ENCODE measurements at regions not wholly inside any gene's neighbourhood (a gene's known extent, or its start where the extent isn't known, plus 50 kb on each side); places are given as distances from the start of the nearest gene placed in this dataset.

GRCh38 chr2:18754286-18754685, 164.9 kb upstream of the NT5C1B start:
- Histone ChIP-seq H3K4me3 (replicated peaks in 1 of 3; ENCODE audit: insufficient read depth in 1 of 3, low read depth in 2 of 3, low read length in 3 of 3) (no peak overlapping the region), H3K79me2 (ENCODE audit: insufficient read depth, low read length) (no peaks in the 10 kb centered on the region), H3K9me3 (ENCODE audit: low read length) (no peaks in the 10 kb centered on the region), H4K20me1 (ENCODE audit: insufficient read depth, low read length) (0 out of 2 replicates have a peak, but pooled peaks cover 3% of the 10 kb centered on the region), H3K27me3 (ENCODE audit: control insufficient read depth in 1 of 2, insufficient read depth in 2 of 2, low read length in 2 of 2) (no peaks in the 10 kb centered on the region), H3K27ac (ENCODE audit: extremely low read length, insufficient read depth, low read length) (no peak overlapping the region), H3K36me3 (replicated peaks in 1 of 2; ENCODE audit: control insufficient read depth in 1 of 2, insufficient read depth in 2 of 2, low read length in 2 of 2) (no peaks in the 10 kb centered on the region), H3K4me2 (ENCODE audit: low read depth, low read length) (no peak overlapping the region), H3K4me1 (ENCODE audit: insufficient read depth, low read length) (peaks cover 21% of the 10 kb centered on the region), H3K9ac (ENCODE audit: insufficient read depth, low read depth, low read length) (no peak overlapping the region), H2AFZ (ENCODE audit: low read length) (no peak overlapping the region)
- intact Hi-C loops (cut with micrococcal nuclease; ENCODE audit: unreplicated experiment) (loop anchor here (5.0 to 10.0 kb wide), 2 partner anchors 391 to 993 kb away; no protein-coding TSS in a partner anchor), in situ Hi-C loops (cut with HindIII; ENCODE audit: extremely low pct_ligation_motif_present, low pct_unique_long_range_greater_than_20kb) (loop anchor here (10.0 kb wide), 1 partner anchor 1111 kb away; no protein-coding TSS in a partner anchor)
- ATAC-seq (no peak), DNase-seq (ENCODE audit: low spot score) (peak; percentile 20), FAIRE-seq (no peak)
- no TSS peak for BruUV-seq (replicated peaks)
- TF ChIP-seq TCF12 (IDR thresholded peaks at IDR 0.05) (no peak), TCF12 (CRISPR knock-in tag; IDR thresholded peaks at IDR 0.05) (no peak), ZFP1 (CRISPR knock-in tag; IDR thresholded peaks at IDR 0.05) (no peak), GZF1 (CRISPR knock-in tag; IDR thresholded peaks at IDR 0.05) (no peak), ZMAT3 (CRISPR knock-in tag; conservative IDR thresholded peaks at IDR 0.05) (no peak), ISX (CRISPR knock-in tag; conservative IDR thresholded peaks at IDR 0.05) (no peak), ZNF317 (CRISPR knock-in tag; IDR thresholded peaks at IDR 0.05) (no peak), ZSCAN20 (CRISPR knock-in tag; IDR thresholded peaks at IDR 0.05; ENCODE audit: borderline replicate concordance) (no peak), ZNF709 (CRISPR knock-in tag; IDR thresholded peaks at IDR 0.05) (no peak), NR2F1 (CRISPR knock-in tag; IDR thresholded peaks at IDR 0.05) (no peak), EEA1 (CRISPR knock-in tag; IDR thresholded peaks at IDR 0.05; ENCODE audit: borderline replicate concordance) (no peak), ZNF3 (CRISPR knock-in tag; IDR thresholded peaks at IDR 0.05) (no peak), ZNF768 (CRISPR knock-in tag; IDR thresholded peaks at IDR 0.05) (no peak)
- TF ChIP-seq, protein P1, sequence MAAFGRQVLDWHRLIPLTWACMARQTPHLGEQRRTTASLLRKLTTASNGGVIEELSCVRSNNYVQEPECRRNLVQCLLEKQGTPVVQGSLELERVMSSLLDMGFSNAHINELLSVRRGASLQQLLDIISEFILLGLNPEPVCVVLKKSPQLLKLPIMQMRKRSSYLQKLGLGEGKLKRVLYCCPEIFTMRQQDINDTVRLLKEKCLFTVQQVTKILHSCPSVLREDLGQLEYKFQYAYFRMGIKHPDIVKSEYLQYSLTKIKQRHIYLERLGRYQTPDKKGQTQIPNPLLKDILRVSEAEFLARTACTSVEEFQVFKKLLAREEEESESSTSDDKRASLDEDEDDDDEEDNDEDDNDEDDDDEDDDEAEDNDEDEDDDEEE (CRISPR knock-in tag; IDR thresholded peaks at IDR 0.05): no peak
- TF ChIP-seq, protein P2, sequence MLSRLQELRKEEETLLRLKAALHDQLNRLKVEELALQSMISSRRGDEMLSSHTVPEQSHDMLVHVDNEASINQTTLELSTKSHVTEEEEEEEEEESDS (CRISPR knock-in tag; IDR thresholded peaks at IDR 0.05; ENCODE audit: borderline replicate concordance): no peak
- TF ChIP-seq, protein P3, sequence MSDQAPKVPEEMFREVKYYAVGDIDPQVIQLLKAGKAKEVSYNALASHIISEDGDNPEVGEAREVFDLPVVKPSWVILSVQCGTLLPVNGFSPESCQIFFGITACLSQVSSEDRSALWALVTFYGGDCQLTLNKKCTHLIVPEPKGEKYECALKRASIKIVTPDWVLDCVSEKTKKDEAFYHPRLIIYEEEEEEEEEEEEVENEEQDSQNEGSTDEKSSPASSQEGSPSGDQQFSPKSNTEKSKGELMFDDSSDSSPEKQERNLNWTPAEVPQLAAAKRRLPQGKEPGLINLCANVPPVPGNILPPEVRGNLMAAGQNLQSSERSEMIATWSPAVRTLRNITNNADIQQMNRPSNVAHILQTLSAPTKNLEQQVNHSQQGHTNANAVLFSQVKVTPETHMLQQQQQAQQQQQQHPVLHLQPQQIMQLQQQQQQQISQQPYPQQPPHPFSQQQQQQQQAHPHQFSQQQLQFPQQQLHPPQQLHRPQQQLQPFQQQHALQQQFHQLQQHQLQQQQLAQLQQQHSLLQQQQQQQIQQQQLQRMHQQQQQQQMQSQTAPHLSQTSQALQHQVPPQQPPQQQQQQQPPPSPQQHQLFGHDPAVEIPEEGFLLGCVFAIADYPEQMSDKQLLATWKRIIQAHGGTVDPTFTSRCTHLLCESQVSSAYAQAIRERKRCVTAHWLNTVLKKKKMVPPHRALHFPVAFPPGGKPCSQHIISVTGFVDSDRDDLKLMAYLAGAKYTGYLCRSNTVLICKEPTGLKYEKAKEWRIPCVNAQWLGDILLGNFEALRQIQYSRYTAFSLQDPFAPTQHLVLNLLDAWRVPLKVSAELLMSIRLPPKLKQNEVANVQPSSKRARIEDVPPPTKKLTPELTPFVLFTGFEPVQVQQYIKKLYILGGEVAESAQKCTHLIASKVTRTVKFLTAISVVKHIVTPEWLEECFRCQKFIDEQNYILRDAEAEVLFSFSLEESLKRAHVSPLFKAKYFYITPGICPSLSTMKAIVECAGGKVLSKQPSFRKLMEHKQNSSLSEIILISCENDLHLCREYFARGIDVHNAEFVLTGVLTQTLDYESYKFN (CRISPR knock-in tag; conservative IDR thresholded peaks at IDR 0.05): no peak
- ChIA-PET POLR2A (no interaction called here), CTCF (ENCODE audit: low intra/inter-chr PET ratio, low total read pairs) (no interaction called here)
- WGBS (ENCODE audit: low lambda C conversion rate): 83% methylated on average over 1 of the region's 1 CpG
